Loucy (cell line): ENCODE measurements at regions not wholly inside any gene's neighbourhood (a gene's known extent, or its start where the extent isn't known, plus 50 kb on each side); places are given as distances from the start of the nearest gene placed in this dataset.

Experiments
- H2AFZ ChIP-seq: fragments of 200-600 bp; sonication (generic); 2 replicates; pipeline ENCODE4 v1.6.0; 2016; ENCODE audit warnings: antibody characterized with exemption, mild to moderate bottlenecking, low read length, moderate library complexity
- H3F3A ChIP-seq: fragments of 200-600 bp; 2 replicates; pipeline ENCODE4 v1.6.0; 2016; ENCODE audit warnings: antibody characterized with exemption, low read depth, mild to moderate bottlenecking
- H3K27me3 ChIP-seq: fragments of 200-600 bp; sonication (generic); 2 replicates; pipeline ENCODE4 v1.6.1; 2014; ENCODE audit warnings: low read length, mild to moderate bottlenecking; ENCODE audit not compliant: insufficient read depth, poor library complexity, severe bottlenecking
- H3K36me3 ChIP-seq: fragments of 200-600 bp; sonication (generic); 2 replicates; pipeline ENCODE4 v1.6.1; 2016; ENCODE audit warnings: low read length; ENCODE audit not compliant: insufficient read depth
- H3K4me1 ChIP-seq: fragments of 200-600 bp; sonication (generic); 2 replicates; pipeline ENCODE4 v1.5.1; 2014; ENCODE audit warnings: low read length, mild to moderate bottlenecking; ENCODE audit not compliant: insufficient read depth, poor library complexity, severe bottlenecking
- H3K4me2 ChIP-seq: fragments of 200-600 bp; sonication (generic); 2 replicates; pipeline ENCODE4 v1.6.0; 2014; ENCODE audit warnings: antibody characterized with exemption, low read length, low read depth, mild to moderate bottlenecking; ENCODE audit not compliant: poor library complexity, severe bottlenecking
- H3K4me3 ChIP-seq: fragments of 200-600 bp; sonication (generic); 2 replicates; pipeline ENCODE4 v1.5.1; 2014; ENCODE audit warnings: low read length, mild to moderate bottlenecking, mixed read lengths; ENCODE audit not compliant: poor library complexity, severe bottlenecking
- H3K79me2 ChIP-seq: fragments of 200-600 bp; sonication (generic); 2 replicates; pipeline ENCODE4 v1.6.1; 2014; ENCODE audit warnings: low read length; ENCODE audit not compliant: insufficient read depth
- H3K9ac ChIP-seq: fragments of 200-600 bp; sonication (generic); 2 replicates; pipeline ENCODE4 v1.6.0; 2014; ENCODE audit warnings: mild to moderate bottlenecking, low read depth, low read length, moderate library complexity; ENCODE audit not compliant: poor library complexity, severe bottlenecking
- H3K9me2 ChIP-seq: fragments of 200-600 bp; sonication (generic); replicated peaks from 2 replicates; pipeline ENCODE4 v1.6.1; 2016; ENCODE audit warnings: low read depth, low read length, mixed read lengths
- H3K9me3 ChIP-seq: fragments of 200-600 bp; sonication (generic); 2 replicates; pipeline ENCODE4 v1.6.1; 2014; ENCODE audit warnings: mild to moderate bottlenecking, antibody characterized with exemption, low read length, low read depth; ENCODE audit not compliant: insufficient read depth
- H4K20me1 ChIP-seq: fragments of 200-600 bp; sonication (generic); 2 replicates; pipeline ENCODE4 v1.6.0; 2014; ENCODE audit warnings: antibody characterized with exemption, low read length, mild to moderate bottlenecking; ENCODE audit not compliant: insufficient read depth, poor library complexity, severe bottlenecking
- EZH2phosphoT487 ChIP-seq: fragments of 200-600 bp; IDR thresholded peaks from 2 replicates; pipeline ENCODE4 v1.6.1; 2018; ENCODE audit warnings: antibody characterized with exemption, mild to moderate bottlenecking, moderate library complexity, borderline replicate concordance
- TF ChIP-seq, protein P1 (sequence below): fragments of 200-600 bp; sonication (generic); conservative IDR thresholded peaks from 2 replicates; pipeline ENCODE4 v1.5.1; 2014; ENCODE audit warnings: mild to moderate bottlenecking, antibody characterized with exemption, low read length

DNA sequence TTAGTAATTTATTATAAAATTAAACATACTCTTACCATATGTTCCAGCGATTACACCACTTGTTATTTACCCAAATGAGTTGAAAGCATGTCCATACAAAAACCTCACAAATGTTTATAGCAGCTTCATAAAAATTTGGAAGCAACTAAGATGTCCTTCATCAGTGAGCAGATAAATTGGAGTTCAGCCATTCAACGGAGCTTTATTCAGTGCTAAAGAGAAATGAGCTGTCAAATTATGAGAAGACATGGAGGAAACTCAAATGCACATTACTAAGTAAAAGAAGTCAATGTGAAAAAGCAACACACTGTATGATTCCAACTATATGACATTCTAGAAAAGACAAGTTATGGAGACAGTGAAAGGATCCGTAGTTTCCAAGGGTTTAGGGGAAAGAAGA is 606.7 kb upstream of the TMPRSS15 start:
- H3K4me2 ChIP-seq, result no peak overlapping the region
- no peaks in the 10 kb centered on the region for H3K9me2 ChIP-seq
- H3K4me1 ChIP-seq, result no peaks in the 10 kb centered on the region
- H3F3A ChIP-seq, result no peaks in the 10 kb centered on the region
- no peaks in the 10 kb centered on the region for H3K79me2 ChIP-seq
- no peak overlapping the region for H3K4me3 ChIP-seq
- H3K36me3 ChIP-seq, result no peaks in the 10 kb centered on the region
- no peaks in the 10 kb centered on the region for H3K27me3 ChIP-seq
- H3K9ac ChIP-seq, result no peak overlapping the region
- no peaks in the 10 kb centered on the region for H4K20me1 ChIP-seq
- TF ChIP-seq EZH2phosphoT487, result no peak
- TF ChIP-seq, protein P1, sequence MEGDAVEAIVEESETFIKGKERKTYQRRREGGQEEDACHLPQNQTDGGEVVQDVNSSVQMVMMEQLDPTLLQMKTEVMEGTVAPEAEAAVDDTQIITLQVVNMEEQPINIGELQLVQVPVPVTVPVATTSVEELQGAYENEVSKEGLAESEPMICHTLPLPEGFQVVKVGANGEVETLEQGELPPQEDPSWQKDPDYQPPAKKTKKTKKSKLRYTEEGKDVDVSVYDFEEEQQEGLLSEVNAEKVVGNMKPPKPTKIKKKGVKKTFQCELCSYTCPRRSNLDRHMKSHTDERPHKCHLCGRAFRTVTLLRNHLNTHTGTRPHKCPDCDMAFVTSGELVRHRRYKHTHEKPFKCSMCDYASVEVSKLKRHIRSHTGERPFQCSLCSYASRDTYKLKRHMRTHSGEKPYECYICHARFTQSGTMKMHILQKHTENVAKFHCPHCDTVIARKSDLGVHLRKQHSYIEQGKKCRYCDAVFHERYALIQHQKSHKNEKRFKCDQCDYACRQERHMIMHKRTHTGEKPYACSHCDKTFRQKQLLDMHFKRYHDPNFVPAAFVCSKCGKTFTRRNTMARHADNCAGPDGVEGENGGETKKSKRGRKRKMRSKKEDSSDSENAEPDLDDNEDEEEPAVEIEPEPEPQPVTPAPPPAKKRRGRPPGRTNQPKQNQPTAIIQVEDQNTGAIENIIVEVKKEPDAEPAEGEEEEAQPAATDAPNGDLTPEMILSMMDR, result no peak
- no peak overlapping the region for H2AFZ ChIP-seq
- no peaks in the 10 kb centered on the region for H3K9me3 ChIP-seq

DNA sequence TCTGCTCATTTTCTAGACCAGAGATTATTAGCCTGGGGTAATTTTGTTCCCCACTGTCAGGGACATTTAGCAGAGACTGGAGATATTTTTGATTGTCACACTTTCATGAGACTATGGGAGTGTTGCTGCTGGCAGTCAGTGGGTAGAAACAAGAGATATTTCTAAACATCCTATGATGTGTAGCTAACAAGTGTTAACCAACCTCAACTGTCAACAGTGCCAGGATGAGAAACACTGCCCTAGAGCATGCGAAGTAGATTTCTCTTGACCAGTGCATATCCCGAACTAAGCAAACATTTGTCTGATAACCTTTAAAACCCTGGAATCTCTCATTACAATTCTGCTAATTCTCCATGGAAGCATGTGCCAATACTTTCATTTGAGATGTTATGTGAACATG is 607.4 kb upstream of the TMPRSS15 start:
- H3K36me3 ChIP-seq, result no peaks in the 10 kb centered on the region
- TF ChIP-seq EZH2phosphoT487, result no peak
- TF ChIP-seq, protein P1, result no peak
- H3K9ac ChIP-seq, result no peak overlapping the region
- H4K20me1 ChIP-seq, result no peaks in the 10 kb centered on the region
- no peaks in the 10 kb centered on the region for H3K9me2 ChIP-seq
- no peaks in the 10 kb centered on the region for H3K9me3 ChIP-seq
- H2AFZ ChIP-seq, result no peak overlapping the region
- no peaks in the 10 kb centered on the region for H3F3A ChIP-seq
- H3K27me3 ChIP-seq, result no peaks in the 10 kb centered on the region
- H3K4me2 ChIP-seq, result no peak overlapping the region
- H3K79me2 ChIP-seq, result no peaks in the 10 kb centered on the region
- H3K4me3 ChIP-seq, result no peak overlapping the region
- no peaks in the 10 kb centered on the region for H3K4me1 ChIP-seq

DNA sequence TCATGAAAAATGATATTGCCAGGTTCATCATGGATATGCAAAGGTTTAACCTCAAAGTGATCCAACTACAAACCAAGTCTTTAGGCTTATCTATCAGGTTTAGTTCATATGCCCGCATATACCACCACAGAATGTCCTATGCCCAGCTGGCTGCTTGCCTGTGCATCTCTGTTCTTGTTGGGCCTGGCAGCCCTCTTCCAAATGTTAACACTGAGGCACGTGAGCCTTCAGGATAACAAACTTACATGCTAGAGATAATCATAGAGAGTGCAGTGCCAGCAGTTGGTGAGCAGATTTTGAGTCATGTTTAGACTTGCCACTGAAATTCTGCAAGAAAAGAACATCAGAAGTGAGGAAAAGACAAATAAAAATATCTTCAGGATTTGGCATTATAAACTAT is 607.9 kb upstream of the TMPRSS15 start:
- no peaks in the 10 kb centered on the region for H3K79me2 ChIP-seq
- no peaks in the 10 kb centered on the region for H4K20me1 ChIP-seq
- H3K9me2 ChIP-seq, result no peaks in the 10 kb centered on the region
- TF ChIP-seq, protein P1, result no peak
- no peak for TF ChIP-seq EZH2phosphoT487
- no peaks in the 10 kb centered on the region for H3K36me3 ChIP-seq
- no peaks in the 10 kb centered on the region for H3K27me3 ChIP-seq
- no peak overlapping the region for H3K4me3 ChIP-seq
- H3K4me1 ChIP-seq, result no peaks in the 10 kb centered on the region
- H2AFZ ChIP-seq, result no peak overlapping the region
- no peaks in the 10 kb centered on the region for H3F3A ChIP-seq
- no peak overlapping the region for H3K4me2 ChIP-seq
- H3K9me3 ChIP-seq, result no peaks in the 10 kb centered on the region
- H3K9ac ChIP-seq, result no peak overlapping the region
